Activated T-helper 17 cell treated with anti-CD3 and anti-CD28 coated beads, Interleukin-2, amount 50 U/mL, for 72 hours (primary cell): ENCODE measurements at regions not wholly inside any gene's neighbourhood (a gene's known extent, or its start where the extent isn't known, plus 50 kb on each side); places are given as distances from the start of the nearest gene placed in this dataset.
A peak's percentile ranks its signal among the peaks of the same experiment; 100 is the strongest.

Source experiments
- ATAC-seq: fragments of 150-1000 bp; cut with Tn5 transposase; replicated peaks from 2 replicates; pipeline ENCODE4 v1.10.0; 2021; ENCODE audit warnings: mild to moderate bottlenecking, moderate library complexity
- H3K27ac Mint-ChIP-seq: one replicate; pipeline ENCODE4 v1.8.0; 2022; ENCODE audit warnings: mixed read lengths
- H3K27me3 Mint-ChIP-seq: one replicate; pipeline ENCODE4 v1.8.0; 2022; ENCODE audit warnings: mixed read lengths
- H3K36me3 Mint-ChIP-seq: one replicate; pipeline ENCODE4 v1.8.0; 2022; ENCODE audit warnings: low read depth, mild to moderate bottlenecking, mixed read lengths
- H3K4me1 Mint-ChIP-seq: one replicate; pipeline ENCODE4 v1.8.0; 2022; ENCODE audit warnings: mixed read lengths
- H3K4me3 Mint-ChIP-seq: one replicate; pipeline ENCODE4 v1.8.0; 2022; ENCODE audit warnings: mild to moderate bottlenecking, mixed read lengths
- H3K9me3 Mint-ChIP-seq: one replicate; pipeline ENCODE4 v1.8.0; 2022; ENCODE audit warnings: mixed read lengths

GRCh38 chr14:101428409-101428808, 132.9 kb upstream of the DIO3 start:
- Mint-ChIP-seq H3K4me1 (no peaks in the 10 kb centered on the region), H3K27ac (no peak overlapping the region), H3K4me3 (no peak overlapping the region), H3K27me3 (peaks cover 46% of the 10 kb centered on the region), H3K36me3 (no peaks in the 10 kb centered on the region), H3K9me3 (peaks cover 8% of the 10 kb centered on the region)
- ATAC-seq: no peak

GRCh38 chr14:101435546-101435945, 125.7 kb upstream of the DIO3 start:
- no peaks in the 10 kb centered on the region for H3K4me1 Mint-ChIP-seq
- H3K36me3 Mint-ChIP-seq: no peaks in the 10 kb centered on the region
- H3K4me3 Mint-ChIP-seq: no peak overlapping the region
- no peak overlapping the region for H3K27ac Mint-ChIP-seq
- H3K9me3 Mint-ChIP-seq: no peaks in the 10 kb centered on the region
- peaks cover 35% of the 10 kb centered on the region for H3K27me3 Mint-ChIP-seq
- no peak for ATAC-seq

GRCh38 chr14:101439023-101439422, 122.3 kb upstream of the DIO3 start:
- Mint-ChIP-seq H3K27me3 (peaks cover 43% of the 10 kb centered on the region), H3K4me3 (no peak overlapping the region), H3K36me3 (no peaks in the 10 kb centered on the region), H3K27ac (no peak overlapping the region), H3K4me1 (peaks cover 17% of the 10 kb centered on the region), H3K9me3 (no peaks in the 10 kb centered on the region)
- ATAC-seq: no peak

- H3K36me3 Mint-ChIP-seq: no peaks in the 10 kb centered on the region
- no peak overlapping the region for H3K27ac Mint-ChIP-seq
- ATAC-seq: no peak
- no peak overlapping the region for H3K4me3 Mint-ChIP-seq
- no peaks in the 10 kb centered on the region for H3K9me3 Mint-ChIP-seq
- peaks cover 49% of the 10 kb centered on the region for H3K27me3 Mint-ChIP-seq
- H3K4me1 Mint-ChIP-seq: peaks cover 17% of the 10 kb centered on the region
These were observed 120.8 kb upstream of the DIO3 start for GRCh38 chr14:101440496-101440895.

- Mint-ChIP-seq H3K36me3 (no peaks in the 10 kb centered on the region), H3K4me1 (peaks cover 17% of the 10 kb centered on the region), H3K27ac (no peak overlapping the region), H3K27me3 (peaks cover 47% of the 10 kb centered on the region), H3K9me3 (no peaks in the 10 kb centered on the region), H3K4me3 (no peak overlapping the region)
- ATAC-seq: no peak
These were observed 119.6 kb upstream of the DIO3 start for GRCh38 chr14:101441710-101442109.

- Mint-ChIP-seq H3K4me3 (peak overlapping the region; percentile 34), H3K36me3 (no peaks in the 10 kb centered on the region), H3K4me1 (peaks cover 17% of the 10 kb centered on the region), H3K27ac (peak overlapping the region; percentile 48), H3K9me3 (no peaks in the 10 kb centered on the region), H3K27me3 (peaks cover 51% of the 10 kb centered on the region)
- ATAC-seq: peak; percentile 93
These were observed 118.8 kb upstream of the DIO3 start for GRCh38 chr14:101442451-101442850.

- peaks cover 58% of the 10 kb centered on the region for H3K27me3 Mint-ChIP-seq
- H3K4me1 Mint-ChIP-seq: peaks cover 17% of the 10 kb centered on the region
- H3K9me3 Mint-ChIP-seq: no peaks in the 10 kb centered on the region
- H3K36me3 Mint-ChIP-seq: no peaks in the 10 kb centered on the region
- ATAC-seq: no peak
- no peak overlapping the region for H3K27ac Mint-ChIP-seq
- no peak overlapping the region for H3K4me3 Mint-ChIP-seq
These were observed 117.2 kb upstream of the DIO3 start for GRCh38 chr14:101444116-101444515.

- peaks cover 17% of the 10 kb centered on the region for H3K4me1 Mint-ChIP-seq
- H3K27ac Mint-ChIP-seq: no peak overlapping the region
- H3K4me3 Mint-ChIP-seq: no peak overlapping the region
- no peak for ATAC-seq
- peaks cover 61% of the 10 kb centered on the region for H3K27me3 Mint-ChIP-seq
- no peaks in the 10 kb centered on the region for H3K36me3 Mint-ChIP-seq
- H3K9me3 Mint-ChIP-seq: no peaks in the 10 kb centered on the region
These were observed 116.0 kb upstream of the DIO3 start for GRCh38 chr14:101445278-101445677.

- Mint-ChIP-seq H3K9me3 (no peaks in the 10 kb centered on the region), H3K4me1 (peaks cover 15% of the 10 kb centered on the region), H3K36me3 (no peaks in the 10 kb centered on the region), H3K27me3 (peaks cover 58% of the 10 kb centered on the region), H3K27ac (no peak overlapping the region), H3K4me3 (no peak overlapping the region)
- no peak for ATAC-seq
These were observed 114.8 kb upstream of the DIO3 start for GRCh38 chr14:101446387-101446969.

- no peak for ATAC-seq
- no peak overlapping the region for H3K27ac Mint-ChIP-seq
- no peaks in the 10 kb centered on the region for H3K9me3 Mint-ChIP-seq
- H3K36me3 Mint-ChIP-seq: no peaks in the 10 kb centered on the region
- no peaks in the 10 kb centered on the region for H3K4me1 Mint-ChIP-seq
- H3K27me3 Mint-ChIP-seq: peaks cover 60% of the 10 kb centered on the region
- no peak overlapping the region for H3K4me3 Mint-ChIP-seq
These were observed 112.2 kb upstream of the DIO3 start for GRCh38 chr14:101449114-101449513.

GRCh38 chr14:101451166-101451565, 110.1 kb upstream of the DIO3 start:
- peaks cover 70% of the 10 kb centered on the region for H3K27me3 Mint-ChIP-seq
- no peaks in the 10 kb centered on the region for H3K36me3 Mint-ChIP-seq
- no peak overlapping the region for H3K4me3 Mint-ChIP-seq
- no peaks in the 10 kb centered on the region for H3K9me3 Mint-ChIP-seq
- H3K4me1 Mint-ChIP-seq: no peaks in the 10 kb centered on the region
- no peak for ATAC-seq
- no peak overlapping the region for H3K27ac Mint-ChIP-seq

- no peak overlapping the region for H3K4me3 Mint-ChIP-seq
- peaks cover 66% of the 10 kb centered on the region for H3K27me3 Mint-ChIP-seq
- H3K36me3 Mint-ChIP-seq: no peaks in the 10 kb centered on the region
- H3K27ac Mint-ChIP-seq: no peak overlapping the region
- no peaks in the 10 kb centered on the region for H3K4me1 Mint-ChIP-seq
- ATAC-seq: no peak
- H3K9me3 Mint-ChIP-seq: no peaks in the 10 kb centered on the region
These were observed 108.1 kb upstream of the DIO3 start for GRCh38 chr14:101453225-101453624.

- no peaks in the 10 kb centered on the region for H3K9me3 Mint-ChIP-seq
- H3K4me3 Mint-ChIP-seq: no peak overlapping the region
- peaks cover 62% of the 10 kb centered on the region for H3K27me3 Mint-ChIP-seq
- H3K36me3 Mint-ChIP-seq: no peaks in the 10 kb centered on the region
- no peak overlapping the region for H3K27ac Mint-ChIP-seq
- no peak for ATAC-seq
- H3K4me1 Mint-ChIP-seq: no peaks in the 10 kb centered on the region
These were observed 107.1 kb upstream of the DIO3 start for GRCh38 chr14:101454229-101454628.

GRCh38 chr14:101456246-101457175, 104.8 kb upstream of the DIO3 start:
- no peak overlapping the region for H3K27ac Mint-ChIP-seq
- H3K4me1 Mint-ChIP-seq: no peaks in the 10 kb centered on the region
- H3K4me3 Mint-ChIP-seq: no peak overlapping the region
- no peaks in the 10 kb centered on the region for H3K9me3 Mint-ChIP-seq
- H3K27me3 Mint-ChIP-seq: peaks cover 62% of the 10 kb centered on the region
- ATAC-seq: no peak
- H3K36me3 Mint-ChIP-seq: no peaks in the 10 kb centered on the region

GRCh38 chr14:101457301-101457935, 103.9 kb upstream of the DIO3 start:
- Mint-ChIP-seq H3K9me3 (no peaks in the 10 kb centered on the region), H3K4me1 (no peaks in the 10 kb centered on the region), H3K27me3 (peaks cover 61% of the 10 kb centered on the region), H3K27ac (no peak overlapping the region), H3K4me3 (no peak overlapping the region), H3K36me3 (no peaks in the 10 kb centered on the region)
- ATAC-seq: no peak
